Epithelial cell of esophagus (primary cell): ENCODE measurements at regions not wholly inside any gene's neighbourhood (a gene's known extent, or its start where the extent isn't known, plus 50 kb on each side); places are given as distances from the start of the nearest gene placed in this dataset.
A peak's percentile ranks its signal among the peaks of the same experiment; 100 is the strongest.

Experiments used
- DNase-seq: peaks from one replicate; pipeline ENCODE4 v3.0.0; 2010; ENCODE audit warnings: low read depth
- H3K4me3 ChIP-seq: 2 replicates; pipeline ENCODE4 v1.5.1; 2011; ENCODE audit warnings: mild to moderate bottlenecking, low read length, control low read depth
- TF ChIP-seq, protein P1 (sequence below): IDR thresholded peaks from 2 replicates; pipeline ENCODE4 v1.5.1; 2011; ENCODE audit warnings: low read depth, mild to moderate bottlenecking, low read length, control low read depth, inconsistent platforms; ENCODE audit not compliant: insufficient read depth; ENCODE audit errors: missing control alignments

DNA sequence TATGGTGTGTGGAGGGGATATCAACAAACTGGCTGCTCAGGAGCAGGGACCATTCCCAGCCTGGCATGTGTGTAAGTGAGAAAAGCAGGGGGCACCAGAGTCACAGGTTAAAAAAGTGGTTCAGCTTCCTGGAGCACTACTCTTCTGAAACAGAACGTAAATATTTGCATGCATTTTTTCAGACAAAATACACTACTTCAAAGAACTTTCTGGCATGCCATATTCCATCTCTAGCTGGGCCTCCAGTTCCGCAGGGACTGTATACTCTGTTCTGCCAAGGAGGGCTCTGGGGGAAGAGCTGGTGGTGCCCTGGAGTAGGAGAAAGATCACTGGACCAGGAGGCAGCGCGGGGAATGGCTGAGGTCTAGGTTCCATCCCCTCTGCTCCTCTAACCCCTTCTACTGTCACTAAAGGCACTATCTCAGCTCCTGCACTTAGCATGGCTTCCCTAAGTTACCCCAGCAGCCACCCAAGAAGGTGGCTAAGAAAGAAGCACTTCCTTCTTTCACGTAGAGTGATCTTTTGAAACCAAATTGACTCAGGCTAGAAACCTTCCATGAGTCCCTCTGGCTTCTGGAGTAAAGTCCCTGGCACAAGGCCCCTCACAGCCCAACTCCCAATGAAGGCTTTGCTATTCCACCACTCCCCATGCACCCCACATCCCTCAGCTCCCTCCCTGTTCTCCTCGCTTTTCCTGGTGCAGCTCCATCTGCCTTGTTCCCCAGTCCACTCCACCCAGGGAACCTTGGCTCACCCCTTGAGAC lies 57.6 kb upstream of the CABLES1 start:
- H3K4me3 ChIP-seq = no peak overlapping the region
- TF ChIP-seq, protein P1, sequence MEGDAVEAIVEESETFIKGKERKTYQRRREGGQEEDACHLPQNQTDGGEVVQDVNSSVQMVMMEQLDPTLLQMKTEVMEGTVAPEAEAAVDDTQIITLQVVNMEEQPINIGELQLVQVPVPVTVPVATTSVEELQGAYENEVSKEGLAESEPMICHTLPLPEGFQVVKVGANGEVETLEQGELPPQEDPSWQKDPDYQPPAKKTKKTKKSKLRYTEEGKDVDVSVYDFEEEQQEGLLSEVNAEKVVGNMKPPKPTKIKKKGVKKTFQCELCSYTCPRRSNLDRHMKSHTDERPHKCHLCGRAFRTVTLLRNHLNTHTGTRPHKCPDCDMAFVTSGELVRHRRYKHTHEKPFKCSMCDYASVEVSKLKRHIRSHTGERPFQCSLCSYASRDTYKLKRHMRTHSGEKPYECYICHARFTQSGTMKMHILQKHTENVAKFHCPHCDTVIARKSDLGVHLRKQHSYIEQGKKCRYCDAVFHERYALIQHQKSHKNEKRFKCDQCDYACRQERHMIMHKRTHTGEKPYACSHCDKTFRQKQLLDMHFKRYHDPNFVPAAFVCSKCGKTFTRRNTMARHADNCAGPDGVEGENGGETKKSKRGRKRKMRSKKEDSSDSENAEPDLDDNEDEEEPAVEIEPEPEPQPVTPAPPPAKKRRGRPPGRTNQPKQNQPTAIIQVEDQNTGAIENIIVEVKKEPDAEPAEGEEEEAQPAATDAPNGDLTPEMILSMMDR = peak; percentile 33
- peak; percentile 30 for DNase-seq

DNA sequence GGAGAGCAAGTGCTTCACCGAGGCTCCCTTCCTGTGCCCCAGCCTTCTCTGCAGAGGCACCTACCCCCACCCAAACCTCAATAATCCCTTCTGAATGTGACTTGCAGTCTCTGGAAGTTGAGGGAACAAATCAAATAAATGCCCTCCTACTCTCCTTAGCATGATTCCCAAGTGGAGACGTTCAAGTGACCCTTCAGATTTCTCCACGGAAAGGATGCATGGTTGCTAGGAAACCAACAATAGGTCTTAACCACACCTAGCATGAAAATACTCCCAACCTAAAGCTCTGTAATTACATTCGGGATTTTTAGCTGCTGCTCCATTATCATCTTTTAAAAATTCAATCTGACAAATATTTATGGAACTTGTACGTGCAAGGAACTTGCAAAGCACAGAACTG lies 50.2 kb upstream of the CABLES1 start:
- no peak for DNase-seq
- H3K4me3 ChIP-seq = no peak overlapping the region
- TF ChIP-seq, protein P1 = no peak
